ENCODE measurements at regions not wholly inside any gene's neighbourhood (a gene's known extent, or its start where the extent isn't known, plus 50 kb on each side); places are given as distances from the start of the nearest gene placed in this dataset.

- TF ChIP-seq CTCF (IDR thresholded peaks at IDR 0.05; ENCODE audit: borderline replicate concordance, extremely low read depth, low read length, poor library complexity, severe bottlenecking) (no peak), EZH2 (IDR thresholded peaks at IDR 0.05; ENCODE audit: borderline replicate concordance, low read depth, low read length, severe bottlenecking) (no peak)
These were observed 736.0 kb upstream of the NR2F2 start for GRCh38 chr15:95594496-95594895.
